Erythroblast (primary cell): ENCODE measurements at regions not wholly inside any gene's neighbourhood (a gene's known extent, or its start where the extent isn't known, plus 50 kb on each side); places are given as distances from the start of the nearest gene placed in this dataset.

Experiments
- GATA1 ChIP-seq: IDR thresholded peaks from 2 replicates; pipeline ENCODE4 v1.6.1; 2011; ENCODE audit warnings: low read depth, mild to moderate bottlenecking, control low read depth, low read length, moderate library complexity
- POLR2A ChIP-seq: IDR thresholded peaks from 2 replicates; pipeline ENCODE4 v1.6.1; 2011; ENCODE audit warnings: mild to moderate bottlenecking, low read length

GRCh38 chrX:13492286-13492685 is 77.1 kb upstream of the EGFL6 start:
- TF ChIP-seq GATA1 (no peak), POLR2A (no peak)
